IMR-90 (cell line): ENCODE measurements at regions not wholly inside any gene's neighbourhood (a gene's known extent, or its start where the extent isn't known, plus 50 kb on each side); places are given as distances from the start of the nearest gene placed in this dataset.

ENCODE experiments used
- ATAC-seq: fragments of 200-7000 bp; cut with Tn5 transposase; 2 replicates; pipeline ENCODE4 v1.9.1; 2020; ENCODE audit warnings: low read depth, mild to moderate bottlenecking, moderate library complexity
- BruUV-seq: library from RNA; stranded (reverse); fragments of 400-500 nt; replicated peaks from 2 replicates; lab custom pipeline; 2021; lab: Mats Ljungman, UMichigan
- CTCF ChIA-PET: fragments of 300-600 bp; formaldehyde crosslinking; extraction: SDS; loops from one replicate; lab custom pipeline; 2021; ENCODE audit warnings: antibody characterized with exemption; lab: Yijun Ruan, JAX
- POLR2A ChIA-PET: fragments of 300-600 bp; sonication (Branson Sonifier 250); formaldehyde crosslinking; loops from one replicate; lab custom pipeline; 2022; ENCODE audit warnings: antibody characterized with exemption; ENCODE audit not compliant: unreplicated experiment; lab: Charles Lee
- DNase-seq: peaks from one replicate; pipeline ENCODE4 v3.0.0; 2013
- H2AFZ ChIP-seq: replicated peaks from 2 replicates; pipeline ENCODE3; 2013; ENCODE audit warnings: low read length, mild to moderate bottlenecking; ENCODE audit not compliant: poor library complexity
- H2AK5ac ChIP-seq: 2 replicates; pipeline ENCODE4 v1.6.1; 2013; ENCODE audit warnings: low read depth, low read length, inconsistent platforms
- H2AK9ac ChIP-seq: replicated peaks from 2 replicates; pipeline ENCODE3; 2013; ENCODE audit warnings: mild to moderate bottlenecking, low read depth, low read length, moderate library complexity; ENCODE audit not compliant: poor library complexity
- H2BK120ac ChIP-seq: 2 replicates; pipeline ENCODE4 v1.6.1; 2013; ENCODE audit warnings: low read depth, low read length, inconsistent platforms
- H2BK15ac ChIP-seq: 3 replicates; pipeline ENCODE4 v1.6.1; 2013; ENCODE audit warnings: low read depth, low read length, inconsistent platforms
- H2BK20ac ChIP-seq: 2 replicates; pipeline ENCODE4 v1.6.1; 2013; ENCODE audit warnings: low read depth, mild to moderate bottlenecking, inconsistent platforms, low read length, moderate library complexity
- H2BK5ac ChIP-seq: 2 replicates; pipeline ENCODE4 v1.6.1; 2013; ENCODE audit warnings: mild to moderate bottlenecking, low read depth, low read length, inconsistent platforms; ENCODE audit not compliant: poor library complexity, severe bottlenecking
- H3K14ac ChIP-seq: replicated peaks from 2 replicates; pipeline ENCODE4 v1.6.1; 2013; ENCODE audit warnings: low read depth, low read length, inconsistent platforms
- H3K18ac ChIP-seq: 2 replicates; pipeline ENCODE4 v1.6.1; 2013; ENCODE audit warnings: low read depth, low read length, control low read depth
- H3K23ac ChIP-seq: 2 replicates; pipeline ENCODE4 v1.6.1; 2013; ENCODE audit warnings: low read depth, low read length, inconsistent platforms
- H3K27ac ChIP-seq: 2 replicates; pipeline ENCODE4 v1.5.1; 2013; ENCODE audit warnings: mild to moderate bottlenecking, control low read depth, low read length; ENCODE audit not compliant: insufficient read depth
- H3K27me3 ChIP-seq: 2 replicates; pipeline ENCODE4 v1.6.1; 2013; ENCODE audit warnings: low read length; ENCODE audit not compliant: control insufficient read depth, insufficient read depth
- H3K36me3 ChIP-seq: 2 replicates; pipeline ENCODE4 v1.6.1; 2013; ENCODE audit warnings: low read length, mixed read lengths; ENCODE audit not compliant: control insufficient read depth, insufficient read depth
- H3K4ac ChIP-seq: 2 replicates; pipeline ENCODE4 v1.6.1; 2013; ENCODE audit warnings: low read depth, low read length, inconsistent platforms
- H3K4me1 ChIP-seq: 2 replicates; pipeline ENCODE4 v1.6.1; 2013; ENCODE audit warnings: low read length, mixed read lengths; ENCODE audit not compliant: control insufficient read depth, insufficient read depth
- H3K4me2 ChIP-seq: 2 replicates; pipeline ENCODE4 v1.6.1; 2013; ENCODE audit warnings: low read depth, mild to moderate bottlenecking, control low read depth, low read length, moderate library complexity
- H3K4me3 ChIP-seq: 2 replicates; pipeline ENCODE4 v1.5.1; 2013; ENCODE audit warnings: low read depth, mild to moderate bottlenecking, control low read depth, low read length, moderate library complexity; ENCODE audit not compliant: insufficient read depth
- H3K56ac ChIP-seq: 2 replicates; pipeline ENCODE4 v1.6.1; 2013; ENCODE audit warnings: low read length, inconsistent platforms; ENCODE audit not compliant: insufficient read depth; ENCODE audit errors: extremely low read depth
- H3K79me1 ChIP-seq, 2 experiments: 2 replicates each; pipeline ENCODE4 v1.6.1; 2013; ENCODE audit warnings: low read length in 2 of 2, inconsistent platforms in 1 of 2, low read depth in 1 of 2
- H3K9ac ChIP-seq: 2 replicates; pipeline ENCODE4 v1.6.1; 2013; ENCODE audit warnings: low read depth, low read length, control low read depth
- H3K9me1 ChIP-seq: 2 replicates; pipeline ENCODE4 v1.6.1; 2013; ENCODE audit warnings: low read length, inconsistent platforms; ENCODE audit not compliant: insufficient read depth
- H3K9me3 ChIP-seq: 2 replicates; pipeline ENCODE4 v1.6.1; 2013; ENCODE audit warnings: low read length; ENCODE audit not compliant: control insufficient read depth, insufficient read depth
- H4K20me1 ChIP-seq: 2 replicates; pipeline ENCODE4 v1.6.1; 2013; ENCODE audit warnings: low read length, inconsistent platforms; ENCODE audit not compliant: insufficient read depth
- H4K5ac ChIP-seq: 2 replicates; pipeline ENCODE4 v1.6.1; 2013; ENCODE audit warnings: mild to moderate bottlenecking, low read depth, low read length, control low read depth
- H4K8ac ChIP-seq, 2 experiments: 2 replicates each; pipeline ENCODE4 v1.6.1; 2013; ENCODE audit warnings: low read depth in 2 of 2, low read length in 2 of 2, control low read depth in 1 of 2, inconsistent platforms in 1 of 2
- H4K91ac ChIP-seq: 2 replicates; pipeline ENCODE4 v1.6.1; 2013; ENCODE audit warnings: low read depth, low read length, inconsistent platforms; ENCODE audit not compliant: insufficient read depth
- BHLHE40 ChIP-seq: fragments of 150-350 bp; IDR thresholded peaks from 2 replicates; pipeline ENCODE4 v1.6.1; 2016; ENCODE audit warnings: mild to moderate bottlenecking, low read depth, low read length
- CEBPB ChIP-seq: IDR thresholded peaks from 2 replicates; pipeline ENCODE4 v1.6.1; 2012; ENCODE audit warnings: low read depth, low read length, improper control_type of control experiment
- CHD1 ChIP-seq: IDR thresholded peaks from 2 replicates; pipeline ENCODE4 v1.6.1; 2012; ENCODE audit warnings: low read depth, low read length, improper control_type of control experiment
- CTCF ChIP-seq: conservative IDR thresholded peaks from 2 replicates; pipeline ENCODE4 v1.5.1; 2012; ENCODE audit warnings: mild to moderate bottlenecking, low read depth, low read length, improper control_type of control experiment
- ELK1 ChIP-seq: fragments of 150-350 bp; IDR thresholded peaks from 2 replicates; pipeline ENCODE4 v1.6.1; 2016; ENCODE audit warnings: low read depth, mild to moderate bottlenecking, low read length, moderate library complexity, borderline replicate concordance
- FOS ChIP-seq: fragments of 150-350 bp; IDR thresholded peaks from 2 replicates; pipeline ENCODE4 v1.6.1; 2016; ENCODE audit warnings: low read depth, low read length
- MAFK ChIP-seq: IDR thresholded peaks from 2 replicates; pipeline ENCODE4 v1.6.1; 2012; ENCODE audit warnings: low read depth, low read length, improper control_type of control experiment
- MAZ ChIP-seq: IDR thresholded peaks from 2 replicates; pipeline ENCODE4 v1.6.1; 2012; ENCODE audit warnings: low read depth, mild to moderate bottlenecking, low read length, improper control_type of control experiment, moderate library complexity, borderline replicate concordance
- MXI1 ChIP-seq: IDR thresholded peaks from 2 replicates; pipeline ENCODE4 v1.6.1; 2012; ENCODE audit warnings: low read depth, mild to moderate bottlenecking, low read length, moderate library complexity, borderline replicate concordance
- POLR2A ChIP-seq: IDR thresholded peaks from 2 replicates; pipeline ENCODE4 v1.6.1; 2012; ENCODE audit warnings: mild to moderate bottlenecking, low read depth, low read length
- RAD21 ChIP-seq: IDR thresholded peaks from 2 replicates; pipeline ENCODE4 v1.6.1; 2012; ENCODE audit warnings: low read length, improper control_type of control experiment
- RCOR1 ChIP-seq: IDR thresholded peaks from 2 replicates; pipeline ENCODE4 v1.6.1; 2012; ENCODE audit warnings: mild to moderate bottlenecking, low read length, improper control_type of control experiment; ENCODE audit not compliant: insufficient replicate concordance
- RFX5 ChIP-seq: IDR thresholded peaks from 2 replicates; pipeline ENCODE4 v1.8.0; 2012; ENCODE audit warnings: low read depth, mild to moderate bottlenecking, low read length, moderate library complexity
- SMC3 ChIP-seq: fragments of 150-350 bp; IDR thresholded peaks from 2 replicates; pipeline ENCODE4 v1.6.1; 2016; ENCODE audit warnings: low read depth, mild to moderate bottlenecking, antibody characterized with exemption, low read length, moderate library complexity
- USF2 ChIP-seq: fragments of 150-350 bp; IDR thresholded peaks from 2 replicates; pipeline ENCODE4 v1.6.1; 2017; ENCODE audit warnings: mild to moderate bottlenecking, antibody characterized with exemption, low read length, low read depth
- WGBS, 2 experiments: methylation state at CpG; one replicate each; pipeline versions ENCODE4 v1.1.5 to v1.1.7; 2013; ENCODE audit warnings: missing lambda C conversion rate in 2 of 2; ENCODE audit not compliant: insufficient read length in 1 of 2; ENCODE audit errors: extremely low coverage in 2 of 2; 5-methylcytosine and 5-hydroxymethylcytosine counted together
- dilution Hi-C: fragments of 300-500 bp; cut with HindIII; formaldehyde crosslinking; loops from one replicate; pipeline ENCODE4 v1.14.3; 2018; ENCODE audit warnings: low sequenced_read_pairs; ENCODE audit not compliant: unreplicated experiment
- in situ Hi-C: fragments of 300-500 bp; cut with MboI; formaldehyde crosslinking; loops from 3 replicates; pipeline ENCODE4 v1.14.3; 2019; ENCODE audit warnings: low sequenced_read_pairs, inconsistent platforms, mixed read lengths
- intact Hi-C: fragments of 100-400 bp; cut with micrococcal nuclease; formaldehyde crosslinking; loops from 2 replicates; pipeline ENCODE4 v1.10.0; 2022

DNA sequence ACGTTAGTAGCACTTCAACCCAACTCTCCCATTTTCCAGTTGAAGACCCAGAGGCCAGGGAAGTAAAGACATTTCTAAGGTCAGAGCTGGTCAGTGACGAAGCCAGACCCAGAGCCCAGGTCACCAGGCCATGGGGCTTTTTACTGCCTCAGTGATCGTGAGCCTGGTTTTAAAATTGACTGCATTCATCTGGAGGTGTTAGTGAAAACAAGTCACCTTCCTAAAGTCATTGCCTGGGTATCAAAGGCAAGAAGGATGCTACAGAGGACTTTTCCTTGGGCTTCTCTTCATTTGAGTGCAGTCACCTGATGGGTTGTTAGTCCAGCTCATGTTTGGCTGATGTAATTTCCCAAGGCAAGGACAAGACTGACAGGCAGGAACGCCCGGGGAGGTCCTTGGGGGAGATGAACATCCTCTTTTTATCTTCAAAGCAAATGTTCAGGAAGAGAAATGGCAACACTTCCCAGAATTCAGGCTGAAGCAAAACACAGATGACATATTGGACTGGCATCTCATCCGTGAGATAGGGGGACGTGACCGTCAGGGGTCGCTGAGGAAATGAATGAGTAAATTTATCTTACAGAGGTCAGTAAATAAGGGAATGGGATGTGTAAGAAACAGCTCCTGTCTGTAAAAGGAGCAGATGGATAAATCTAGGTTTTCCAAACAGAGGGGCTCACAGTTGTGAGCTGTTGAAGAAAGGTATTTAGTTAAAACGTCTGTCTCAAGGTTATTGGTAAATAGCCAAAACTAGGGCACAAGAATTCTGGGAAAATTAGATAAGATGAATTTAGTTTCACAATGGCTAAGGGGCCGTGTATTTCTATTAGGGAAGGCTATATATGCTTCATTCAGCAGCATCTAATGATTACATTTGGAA is 201.2 kb downstream of the OPA1 start:
- Histone ChIP-seq H3K79me1 (no peaks in the 10 kb centered on the region), H4K91ac (no peak overlapping the region), H3K9me1 (no peaks in the 10 kb centered on the region), H3K4me3 (no peak overlapping the region), H2AK5ac (no peak overlapping the region), H2AK9ac (no peak overlapping the region), H4K8ac (no peak overlapping the region), H3K9ac (no peak overlapping the region), H3K23ac (no peak overlapping the region), H4K5ac (no peak overlapping the region), H3K14ac (no peak overlapping the region), H3K4me2 (no peak overlapping the region), H3K4ac (no peak overlapping the region), H3K36me3 (no peaks in the 10 kb centered on the region), H2BK120ac (no peak overlapping the region), H3K56ac (no peak overlapping the region), H3K9me3 (no peaks in the 10 kb centered on the region), H2BK20ac (no peak overlapping the region), H3K4me1 (no peaks in the 10 kb centered on the region), H2BK5ac (no peak overlapping the region), H3K18ac (no peak overlapping the region), H3K27ac (no peak overlapping the region), H2AFZ (no peak overlapping the region), H3K27me3 (peaks cover 43% of the 10 kb centered on the region), H4K20me1 (no peaks in the 10 kb centered on the region), H2BK15ac (no peak overlapping the region)
- ChIA-PET CTCF (no interaction called here), POLR2A (interaction anchor here (0.6 kb wide), 1 partner anchor 775 kb away, joined by 4 read pairs; no protein-coding TSS in a partner anchor)
- DNase-seq: no peak
- no peak for ATAC-seq
- 13% methylated on average over 3 of the region's 11 CpGs; no CpG with 5 or more reads in 1 of the 2 experiments for WGBS, 2 experiments
- BruUV-seq: no TSS peak
- intact Hi-C loops: no loop called here
- dilution Hi-C loops: no loop called here
- in situ Hi-C loops: no loop called here
- TF ChIP-seq MAZ (no peak), RAD21 (no peak), CEBPB (no peak), MAFK (no peak), USF2 (no peak), CHD1 (no peak), BHLHE40 (no peak), POLR2A (no peak), CTCF (no peak), SMC3 (no peak), FOS (no peak), MXI1 (no peak), RFX5 (no peak), ELK1 (no peak), RCOR1 (no peak)
